Prostate gland (tissue), 2 donors: ENCODE measurements at regions not wholly inside any gene's neighbourhood (a gene's known extent, or its start where the extent isn't known, plus 50 kb on each side); places are given as distances from the start of the nearest gene placed in this dataset.

ENCODE experiments used
- POLR2A ChIP-seq: fragments of 450-650 bp; IDR thresholded peaks from one replicate; pipeline ENCODE4 v1.6.1; 2016; ENCODE audit warnings: antibody characterized with exemption, mild to moderate bottlenecking
- POLR2AphosphoS5 ChIP-seq: sonication (generic); formaldehyde crosslinking; IDR thresholded peaks from one replicate; pipeline ENCODE4 v1.6.1; 2017; ENCODE audit warnings: antibody characterized with exemption
- TF ChIP-seq, protein P1 (sequence below), 4 experiments: fragments of 200-600 bp in 2 of 4; fragments of 450-650 bp in 2 of 4; sonication (generic) in 2 of 4; IDR thresholded peaks; 1 replicate in 3 of 4; 2 replicates in 1 of 4; pipeline ENCODE4 v1.5.1; 2016 to 2019; ENCODE audit warnings: antibody characterized with exemption in 4 of 4, mild to moderate bottlenecking in 2 of 4, moderate library complexity in 2 of 4

DNA sequence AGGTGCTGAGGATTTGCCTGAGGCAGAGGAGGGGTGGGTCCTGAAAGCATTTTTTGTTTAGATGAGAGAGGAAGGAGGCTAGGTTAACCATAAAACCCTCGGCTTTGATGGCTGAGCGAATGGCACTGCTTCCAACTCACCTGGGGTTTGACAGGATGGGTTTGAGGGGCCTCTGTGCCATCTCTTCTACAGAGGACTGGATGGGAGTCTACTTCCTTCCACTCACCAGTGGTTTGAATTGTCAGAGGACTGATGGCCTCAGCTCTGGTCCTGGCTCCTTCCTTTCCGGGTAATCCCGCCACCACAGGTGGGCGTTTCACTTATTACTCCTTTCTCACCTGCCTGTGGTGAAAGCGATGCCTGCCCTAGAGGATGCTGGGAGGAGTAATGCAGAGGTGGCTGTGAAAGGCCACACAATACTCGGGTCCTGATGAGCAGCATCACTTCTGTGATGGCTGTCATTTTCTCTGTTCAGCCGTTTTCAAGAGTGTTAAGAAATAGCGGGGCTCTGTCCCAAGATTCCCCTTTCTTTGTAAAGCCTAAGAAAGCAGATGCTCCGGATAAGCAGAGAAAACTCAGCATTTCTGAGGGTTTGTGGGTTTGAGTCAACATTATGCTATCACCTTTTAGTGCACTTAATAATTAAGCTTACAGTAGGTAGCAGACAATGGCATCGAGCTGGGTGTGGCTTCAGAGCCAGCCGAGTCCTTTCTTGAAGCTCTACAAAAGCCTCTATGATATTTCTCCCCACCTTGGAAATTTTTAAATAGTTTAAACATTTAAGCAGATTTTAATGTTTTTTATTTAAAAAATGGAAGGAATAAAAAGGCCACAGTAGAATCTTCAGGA is 220.7 kb downstream of the HLX start:
- TF ChIP-seq, protein P1, sequence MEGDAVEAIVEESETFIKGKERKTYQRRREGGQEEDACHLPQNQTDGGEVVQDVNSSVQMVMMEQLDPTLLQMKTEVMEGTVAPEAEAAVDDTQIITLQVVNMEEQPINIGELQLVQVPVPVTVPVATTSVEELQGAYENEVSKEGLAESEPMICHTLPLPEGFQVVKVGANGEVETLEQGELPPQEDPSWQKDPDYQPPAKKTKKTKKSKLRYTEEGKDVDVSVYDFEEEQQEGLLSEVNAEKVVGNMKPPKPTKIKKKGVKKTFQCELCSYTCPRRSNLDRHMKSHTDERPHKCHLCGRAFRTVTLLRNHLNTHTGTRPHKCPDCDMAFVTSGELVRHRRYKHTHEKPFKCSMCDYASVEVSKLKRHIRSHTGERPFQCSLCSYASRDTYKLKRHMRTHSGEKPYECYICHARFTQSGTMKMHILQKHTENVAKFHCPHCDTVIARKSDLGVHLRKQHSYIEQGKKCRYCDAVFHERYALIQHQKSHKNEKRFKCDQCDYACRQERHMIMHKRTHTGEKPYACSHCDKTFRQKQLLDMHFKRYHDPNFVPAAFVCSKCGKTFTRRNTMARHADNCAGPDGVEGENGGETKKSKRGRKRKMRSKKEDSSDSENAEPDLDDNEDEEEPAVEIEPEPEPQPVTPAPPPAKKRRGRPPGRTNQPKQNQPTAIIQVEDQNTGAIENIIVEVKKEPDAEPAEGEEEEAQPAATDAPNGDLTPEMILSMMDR (IDR thresholded peaks at IDR 0.05), result no peak
- no peak for TF ChIP-seq POLR2A
- no peak for TF ChIP-seq POLR2AphosphoS5
